Panc1 (cell line): ENCODE measurements at regions not wholly inside any gene's neighbourhood (a gene's known extent, or its start where the extent isn't known, plus 50 kb on each side); places are given as distances from the start of the nearest gene placed in this dataset.
A peak's percentile ranks its signal among the peaks of the same experiment; 100 is the strongest.

Source experiments
- ATAC-seq: fragments of 200-7000 bp; cut with Tn5 transposase; 2 replicates; pipeline ENCODE4 v1.9.1; 2020; ENCODE audit warnings: mild to moderate bottlenecking, moderate library complexity
- BruUV-seq: library from RNA; stranded (reverse); fragments of 400-500 nt; replicated peaks from 2 replicates; lab custom pipeline; 2021; lab: Mats Ljungman, UMichigan
- CTCF ChIA-PET: fragments of 300-600 bp; sonication (Branson Sonifier 250); formaldehyde crosslinking; loops from one replicate; lab custom pipeline; 2022; ENCODE audit warnings: antibody characterized with exemption; lab: Charles Lee
- POLR2A ChIA-PET: fragments of 300-600 bp; sonication (Branson Sonifier 250); formaldehyde crosslinking; loops from one replicate; lab custom pipeline; 2022; ENCODE audit warnings: antibody characterized with exemption; lab: Charles Lee
- DNase-seq: peaks from one replicate; pipeline ENCODE4 v3.0.0-alpha.2; 2010; ENCODE audit warnings: low read depth, low spot score
- H3K27ac ChIP-seq: 2 replicates; pipeline ENCODE4 v1.5.1; 2011; ENCODE audit warnings: mild to moderate bottlenecking, low read length, inconsistent platforms
- H3K27me3 ChIP-seq: fragments of 200-500 bp; sonication (Bioruptor generic); 2 replicates; pipeline ENCODE4 v1.6.0; 2014; ENCODE audit warnings: low read length, inconsistent platforms; ENCODE audit not compliant: control insufficient read depth, insufficient read depth
- H3K36me3 ChIP-seq: fragments of 200-500 bp; sonication (Bioruptor generic); 2 replicates; pipeline ENCODE4 v1.5.1; 2014; ENCODE audit warnings: inconsistent platforms, mild to moderate bottlenecking, low read length, moderate library complexity; ENCODE audit not compliant: control insufficient read depth, insufficient read depth
- H3K4me1 ChIP-seq: 2 replicates; pipeline ENCODE4 v1.5.1; 2011; ENCODE audit warnings: inconsistent platforms, mild to moderate bottlenecking, low read length, moderate library complexity; ENCODE audit not compliant: control insufficient read depth, insufficient read depth
- H3K4me3 ChIP-seq, 2 experiments: 2 replicates each; pipeline ENCODE4 v1.5.1; 2011 to 2012; ENCODE audit warnings: low read depth in 2 of 2, low read length in 2 of 2, mild to moderate bottlenecking in 2 of 2, inconsistent platforms in 1 of 2, moderate library complexity in 1 of 2
- H3K9me3 ChIP-seq: fragments of 200-500 bp; sonication (Bioruptor generic); 2 replicates; pipeline ENCODE4 v1.5.1; 2014; ENCODE audit warnings: low read depth, mild to moderate bottlenecking, inconsistent platforms, low read length, moderate library complexity; ENCODE audit not compliant: control insufficient read depth, insufficient read depth
- POLR2AphosphoS5 ChIP-seq: IDR thresholded peaks from 2 replicates; pipeline ENCODE4 v1.6.1; 2012; ENCODE audit warnings: mild to moderate bottlenecking, low read depth, low read length, moderate library complexity
- SIN3A ChIP-seq: IDR thresholded peaks from 2 replicates; pipeline ENCODE4 v1.6.1; 2012; ENCODE audit warnings: low read depth, mild to moderate bottlenecking, low read length, moderate library complexity, borderline replicate concordance; ENCODE audit not compliant: insufficient read depth
- TCF7L2 ChIP-seq: IDR thresholded peaks from 2 replicates; pipeline ENCODE4 v1.6.1; 2011; ENCODE audit warnings: mild to moderate bottlenecking, low read depth, low read length, inconsistent platforms
- in situ Hi-C: cut with HindIII; loops from 2 replicates; pipeline ENCODE4 v1.10.0; 2016; ENCODE audit warnings: low sequenced_read_pairs, low pct_unique_long_range_greater_than_20kb
- intact Hi-C: fragments of 100-400 bp; cut with micrococcal nuclease; formaldehyde crosslinking; loops from one replicate; pipeline ENCODE4 v1.10.0; 2022; ENCODE audit not compliant: unreplicated experiment
- TF ChIP-seq, protein P1 (sequence below): fragments of 450-650 bp; IDR thresholded peaks from 2 replicates; pipeline ENCODE4 v1.5.1; 2017; ENCODE audit warnings: mild to moderate bottlenecking
- TF ChIP-seq, protein P2 (sequence below), 2 experiments: IDR thresholded peaks; 2 replicates each; pipeline ENCODE4 v1.6.1; 2011 to 2012; ENCODE audit warnings: low read depth in 2 of 2, control low read depth in 1 of 2, low read length in 1 of 2, mild to moderate bottlenecking in 1 of 2, moderate library complexity in 1 of 2; ENCODE audit not compliant: insufficient read depth in 1 of 2

DNA sequence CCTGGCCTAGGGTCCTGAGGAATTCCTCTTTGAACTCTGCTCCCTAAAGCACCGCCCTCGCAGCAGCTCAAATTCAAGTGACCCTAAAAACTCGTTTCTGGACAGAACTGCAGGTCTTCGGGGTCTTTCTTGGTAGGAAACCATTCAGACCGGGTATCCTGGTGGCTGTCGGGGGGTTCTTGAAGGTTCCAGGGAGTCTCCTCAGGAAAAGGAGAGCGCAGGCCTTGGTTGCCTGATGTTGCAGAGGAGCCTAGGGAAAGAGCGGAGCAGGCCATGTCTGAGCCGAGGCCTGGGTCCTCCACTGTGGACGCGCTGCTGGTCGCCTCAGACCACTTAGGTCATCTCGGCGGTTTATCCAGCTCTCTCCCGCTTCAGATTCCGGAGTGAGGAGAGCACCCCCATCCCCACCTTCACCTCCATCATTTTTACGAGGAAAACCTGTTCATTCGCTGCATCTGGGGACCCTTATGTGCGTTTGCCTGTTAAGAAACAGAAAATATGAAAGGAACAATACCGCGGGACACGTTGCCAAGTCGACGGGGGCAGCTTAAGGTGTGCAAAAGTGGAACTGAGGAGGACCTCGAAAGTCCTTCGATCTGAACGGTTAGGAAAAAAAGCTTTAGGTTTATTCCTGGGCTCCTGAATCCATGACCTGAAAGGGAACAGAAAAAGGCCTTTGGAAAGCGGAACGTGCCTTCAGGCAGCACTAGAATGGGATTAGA, 299.4 kb downstream of the PARP8 start:
- no peak for DNase-seq
- CTCF ChIA-PET: no interaction called here
- in situ Hi-C loops: no loop called here
- no peak overlapping the region for H3K4me3 ChIP-seq
- POLR2A ChIA-PET: no interaction called here
- H3K9me3 ChIP-seq: no peaks in the 10 kb centered on the region
- ATAC-seq: no peak
- TF ChIP-seq, protein P1, sequence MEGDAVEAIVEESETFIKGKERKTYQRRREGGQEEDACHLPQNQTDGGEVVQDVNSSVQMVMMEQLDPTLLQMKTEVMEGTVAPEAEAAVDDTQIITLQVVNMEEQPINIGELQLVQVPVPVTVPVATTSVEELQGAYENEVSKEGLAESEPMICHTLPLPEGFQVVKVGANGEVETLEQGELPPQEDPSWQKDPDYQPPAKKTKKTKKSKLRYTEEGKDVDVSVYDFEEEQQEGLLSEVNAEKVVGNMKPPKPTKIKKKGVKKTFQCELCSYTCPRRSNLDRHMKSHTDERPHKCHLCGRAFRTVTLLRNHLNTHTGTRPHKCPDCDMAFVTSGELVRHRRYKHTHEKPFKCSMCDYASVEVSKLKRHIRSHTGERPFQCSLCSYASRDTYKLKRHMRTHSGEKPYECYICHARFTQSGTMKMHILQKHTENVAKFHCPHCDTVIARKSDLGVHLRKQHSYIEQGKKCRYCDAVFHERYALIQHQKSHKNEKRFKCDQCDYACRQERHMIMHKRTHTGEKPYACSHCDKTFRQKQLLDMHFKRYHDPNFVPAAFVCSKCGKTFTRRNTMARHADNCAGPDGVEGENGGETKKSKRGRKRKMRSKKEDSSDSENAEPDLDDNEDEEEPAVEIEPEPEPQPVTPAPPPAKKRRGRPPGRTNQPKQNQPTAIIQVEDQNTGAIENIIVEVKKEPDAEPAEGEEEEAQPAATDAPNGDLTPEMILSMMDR: no peak
- TF ChIP-seq TCF7L2 (no peak), POLR2AphosphoS5 (no peak), SIN3A (no peak)
- TF ChIP-seq, protein P2, sequence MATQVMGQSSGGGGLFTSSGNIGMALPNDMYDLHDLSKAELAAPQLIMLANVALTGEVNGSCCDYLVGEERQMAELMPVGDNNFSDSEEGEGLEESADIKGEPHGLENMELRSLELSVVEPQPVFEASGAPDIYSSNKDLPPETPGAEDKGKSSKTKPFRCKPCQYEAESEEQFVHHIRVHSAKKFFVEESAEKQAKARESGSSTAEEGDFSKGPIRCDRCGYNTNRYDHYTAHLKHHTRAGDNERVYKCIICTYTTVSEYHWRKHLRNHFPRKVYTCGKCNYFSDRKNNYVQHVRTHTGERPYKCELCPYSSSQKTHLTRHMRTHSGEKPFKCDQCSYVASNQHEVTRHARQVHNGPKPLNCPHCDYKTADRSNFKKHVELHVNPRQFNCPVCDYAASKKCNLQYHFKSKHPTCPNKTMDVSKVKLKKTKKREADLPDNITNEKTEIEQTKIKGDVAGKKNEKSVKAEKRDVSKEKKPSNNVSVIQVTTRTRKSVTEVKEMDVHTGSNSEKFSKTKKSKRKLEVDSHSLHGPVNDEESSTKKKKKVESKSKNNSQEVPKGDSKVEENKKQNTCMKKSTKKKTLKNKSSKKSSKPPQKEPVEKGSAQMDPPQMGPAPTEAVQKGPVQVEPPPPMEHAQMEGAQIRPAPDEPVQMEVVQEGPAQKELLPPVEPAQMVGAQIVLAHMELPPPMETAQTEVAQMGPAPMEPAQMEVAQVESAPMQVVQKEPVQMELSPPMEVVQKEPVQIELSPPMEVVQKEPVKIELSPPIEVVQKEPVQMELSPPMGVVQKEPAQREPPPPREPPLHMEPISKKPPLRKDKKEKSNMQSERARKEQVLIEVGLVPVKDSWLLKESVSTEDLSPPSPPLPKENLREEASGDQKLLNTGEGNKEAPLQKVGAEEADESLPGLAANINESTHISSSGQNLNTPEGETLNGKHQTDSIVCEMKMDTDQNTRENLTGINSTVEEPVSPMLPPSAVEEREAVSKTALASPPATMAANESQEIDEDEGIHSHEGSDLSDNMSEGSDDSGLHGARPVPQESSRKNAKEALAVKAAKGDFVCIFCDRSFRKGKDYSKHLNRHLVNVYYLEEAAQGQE (IDR thresholded peaks at IDR 0.05; ENCODE audit: insufficient read depth in 1 of 2, low read depth in 2 of 2, low read length in 1 of 2): no peak
- peaks cover 34% of the 10 kb centered on the region for H3K27me3 ChIP-seq
- no peak overlapping the region for H3K27ac ChIP-seq
- BruUV-seq: no TSS peak
- intact Hi-C loops: loop anchor here (10.0 kb wide), 1 partner anchor 419 kb away; the partner anchor contains the start of gene ISL1
- no peaks in the 10 kb centered on the region for H3K36me3 ChIP-seq
- H3K4me1 ChIP-seq: peaks cover 11% of the 10 kb centered on the region; the same call in 1 of the 2 replicates

- H3K4me1 ChIP-seq: peaks cover 11% of the 10 kb centered on the region; the same call in 1 of the 2 replicates
- in situ Hi-C loops: no loop called here
- H3K4me3 ChIP-seq: peak overlapping the region; percentile 35 to 50
- ATAC-seq: no peak
- POLR2A ChIA-PET: interaction anchor here (0.5 kb wide), 1 partner anchor 346 kb away, joined by 6 read pairs; no protein-coding TSS in a partner anchor
- TF ChIP-seq POLR2AphosphoS5 (no peak), SIN3A (no peak), TCF7L2 (no peak)
- TF ChIP-seq, protein P2 (IDR thresholded peaks at IDR 0.05; ENCODE audit: insufficient read depth in 1 of 2, low read depth in 2 of 2, low read length in 1 of 2): no peak
- TF ChIP-seq, protein P1: no peak
- BruUV-seq: no TSS peak
- H3K27ac ChIP-seq: no peak overlapping the region
- no peaks in the 10 kb centered on the region for H3K36me3 ChIP-seq
- H3K27me3 ChIP-seq: peaks cover 34% of the 10 kb centered on the region
- DNase-seq: no peak
- CTCF ChIA-PET: interaction anchor here (0.6 kb wide), 2 partner anchors 23 to 415 kb away, joined by 3 read pairs; no protein-coding TSS in a partner anchor
- H3K9me3 ChIP-seq: no peaks in the 10 kb centered on the region
- intact Hi-C loops: loop anchor here (10.0 kb wide), 1 partner anchor 418 kb away; the partner anchor contains the start of gene ISL1
These were observed 300.6 kb downstream of the PARP8 start for GRCh38 chr5:50967009-50967562.
